Gastroesophageal sphincter (tissue), 4 donors: ENCODE measurements at regions not wholly inside any gene's neighbourhood (a gene's known extent, or its start where the extent isn't known, plus 50 kb on each side); places are given as distances from the start of the nearest gene placed in this dataset.
"Not testable (repeated sequence)": the region's sequence is repeated elsewhere in the genome, so short reads cannot be mapped to it uniquely, and the experiment has no call there.

ENCODE experiments used
- ATAC-seq: fragments of 150-250 bp; one replicate; pipeline ENCODE4 v1.9.1; 2016; ENCODE audit warnings: mild to moderate bottlenecking, moderate library complexity
- H3K27ac ChIP-seq, 4 donors: fragments of 200-600 bp; sonication (generic) in 3 of 4; 1 replicate in 3 of 4; 2 replicates in 1 of 4; pipeline ENCODE4 v1.5.1; 2016 to 2019
- H3K27me3 ChIP-seq: fragments of 200-600 bp; sonication (generic); one replicate; pipeline ENCODE4 v1.5.1; 2019
- H3K36me3 ChIP-seq, 2 donors: fragments of 200-600 bp; sonication (generic); one replicate each; pipeline ENCODE4 v1.5.1; 2019; ENCODE audit warnings: control low read depth in 1 of 2
- H3K4me1 ChIP-seq, 3 donors: fragments of 200-600 bp; sonication (generic); 1 replicate in 2 of 3; 2 replicates in 1 of 3; pipeline ENCODE4 v1.5.1; 2016 to 2019; ENCODE audit warnings: control low read depth in 2 of 3
- H3K4me3 ChIP-seq, 2 donors: fragments of 200-600 bp; sonication (generic); one replicate each; pipeline ENCODE4 v1.5.1; 2019; ENCODE audit warnings: mild to moderate bottlenecking in 1 of 2, moderate library complexity in 1 of 2
- H3K9me3 ChIP-seq, 3 donors: fragments of 200-600 bp; sonication (generic); one replicate each; pipeline ENCODE4 v1.5.1; 2017 to 2019; ENCODE audit warnings: control low read depth in 2 of 3
- CTCF ChIP-seq, 4 experiments: fragments of 200-600 bp in 2 of 4; fragments of 450-650 bp in 2 of 4; sonication (generic) in 1 of 4; IDR thresholded peaks; one replicate each; pipeline ENCODE4 v1.5.1; 2017 to 2019; ENCODE audit warnings: antibody characterized with exemption in 4 of 4, mild to moderate bottlenecking in 2 of 4, moderate library complexity in 2 of 4
- EP300 ChIP-seq: sonication (generic); formaldehyde crosslinking; IDR thresholded peaks from one replicate; pipeline ENCODE4 v1.6.1; 2017; ENCODE audit warnings: antibody characterized with exemption, mild to moderate bottlenecking
- POLR2A ChIP-seq, 2 donors: fragments of 450-650 bp; IDR thresholded peaks; one replicate each; pipeline ENCODE4 v1.6.1; 2017; ENCODE audit warnings: antibody characterized with exemption in 2 of 2, mild to moderate bottlenecking in 2 of 2, moderate library complexity in 1 of 2
- POLR2AphosphoS5 ChIP-seq: sonication (generic); formaldehyde crosslinking; IDR thresholded peaks from one replicate; pipeline ENCODE4 v1.6.1; 2017; ENCODE audit warnings: antibody characterized with exemption
- WGBS, 2 donors: methylation state at CpG; one replicate each; pipeline ENCODE4 v1.1.5; 2018; ENCODE audit warnings: low coverage in 1 of 2; 5-methylcytosine and 5-hydroxymethylcytosine counted together

- Histone ChIP-seq H3K36me3 (no peaks in the 10 kb centered on the region), H3K27ac (peak overlapping the region; percentile 29 to 61 (median 53)), H3K4me1 (peaks cover 5 to 34% (median 5%) of the 10 kb centered on the region in 3 donors), H3K4me3 (no peak overlapping the region), H3K27me3 (no peaks in the 10 kb centered on the region), H3K9me3 (no peaks in the 10 kb centered on the region)
- TF ChIP-seq CTCF (IDR thresholded peaks at IDR 0.05) (no peak), POLR2A (IDR thresholded peaks at IDR 0.05) (no peak), EP300 (no peak), POLR2AphosphoS5 (no peak)
- 25 to 28% methylated on average over 4 to 5 of the region's 5 CpGs for WGBS, 2 donors
- peak; percentile 60 for ATAC-seq
Measured at GRCh38 chr1:81509594-81509993, 291.1 kb upstream of the ADGRL2 start.

- ATAC-seq, result no peak
- no peaks in the 10 kb centered on the region for H3K36me3 ChIP-seq
- TF ChIP-seq POLR2AphosphoS5 (no peak), CTCF (IDR thresholded peaks at IDR 0.05) (no peak), EP300 (no peak), POLR2A (IDR thresholded peaks at IDR 0.05) (no peak)
- peaks cover 3 to 24% (median 5%) of the 10 kb centered on the region in 3 donors for H3K4me1 ChIP-seq
- H3K9me3 ChIP-seq, result no peaks in the 10 kb centered on the region
- no peak overlapping the region for H3K27ac ChIP-seq
- 89 to 90% methylated on average over 1 of the region's 1 CpG for WGBS, 2 donors
- no peak overlapping the region for H3K4me3 ChIP-seq
- H3K27me3 ChIP-seq, result no peaks in the 10 kb centered on the region
Measured at GRCh38 chr1:81506699-81507098, 294.0 kb upstream of the ADGRL2 start.

- H3K9me3 ChIP-seq, result no peaks in the 10 kb centered on the region
- 74 to 93% methylated on average over 4 of the region's 4 CpGs for WGBS, 2 donors
- no peaks in the 10 kb centered on the region for H3K27me3 ChIP-seq
- H3K36me3 ChIP-seq, result no peaks in the 10 kb centered on the region
- H3K4me1 ChIP-seq, result peaks cover 3 to 24% (median 5%) of the 10 kb centered on the region in 3 donors
- no peak overlapping the region for H3K27ac ChIP-seq
- TF ChIP-seq POLR2AphosphoS5 (no peak), POLR2A (IDR thresholded peaks at IDR 0.05) (no peak), EP300 (no peak), CTCF (IDR thresholded peaks at IDR 0.05) (no peak)
- no peak for ATAC-seq
- no peak overlapping the region for H3K4me3 ChIP-seq
Measured at GRCh38 chr1:81505831-81506230, 294.9 kb upstream of the ADGRL2 start.

DNA sequence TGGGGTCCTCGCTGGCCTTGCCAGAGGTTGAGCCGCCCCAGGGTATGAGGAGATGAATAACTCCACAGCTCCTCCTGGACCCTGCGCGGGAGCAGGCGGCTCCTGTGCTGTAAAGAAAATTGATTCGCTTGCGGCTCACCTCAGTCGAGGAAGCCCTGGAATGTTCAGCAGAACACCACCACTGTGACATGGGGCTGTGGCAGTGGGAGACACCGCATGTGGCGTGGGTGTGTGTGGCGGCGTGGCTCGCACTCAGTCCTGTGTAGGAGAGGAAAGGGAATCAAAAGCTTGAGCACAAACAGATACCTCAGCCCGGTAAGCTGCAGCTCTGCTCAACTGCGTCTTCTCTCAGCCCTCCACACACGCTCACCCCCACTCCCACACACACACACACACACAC, 295.9 kb upstream of the ADGRL2 start:
- WGBS, 2 donors, result 100% methylated on average over 5 of the region's 16 CpGs; no CpG with 5 or more reads in 1 of the 2 donors
- ATAC-seq, result not testable (repeated sequence)
- peaks cover 3 to 15% (median 5%) of the 10 kb centered on the region in 3 donors for H3K4me1 ChIP-seq

DNA sequence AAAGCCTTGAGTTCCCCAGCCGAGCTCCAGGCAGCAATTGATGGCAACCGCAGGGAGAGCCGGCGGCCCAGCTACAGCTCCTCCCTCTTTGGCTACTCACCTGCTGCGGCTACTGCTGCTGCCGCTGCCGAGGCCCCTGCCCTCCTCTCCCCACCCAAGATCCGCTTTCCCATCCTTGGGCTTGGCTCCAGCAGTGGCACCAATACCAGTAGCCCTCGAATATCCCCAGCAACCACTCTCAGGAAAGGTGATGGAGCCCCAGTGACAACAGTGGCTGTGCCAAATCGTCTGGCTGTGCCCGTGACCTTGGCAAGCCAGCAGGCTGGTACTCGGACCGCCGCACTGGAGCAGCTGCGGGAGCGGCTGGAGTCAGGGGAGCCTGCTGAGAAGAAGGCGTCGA, 298.0 kb upstream of the ADGRL2 start:
- not testable (repeated sequence) for H3K9me3 ChIP-seq, H3K27ac ChIP-seq, H3K4me3 ChIP-seq, H3K36me3 ChIP-seq, H3K4me1 ChIP-seq, ATAC-seq, H3K27me3 ChIP-seq
- no CpG with 5 or more reads among the region's 18 CpGs for WGBS, 2 donors

More for the DNA sequence above, 295.9 kb upstream of the ADGRL2 start:
- H3K27me3 ChIP-seq, H3K27ac ChIP-seq, H3K36me3 ChIP-seq, H3K4me3 ChIP-seq, H3K9me3 ChIP-seq: not testable (repeated sequence)

GRCh38 chr1:81501485-81501884, 299.2 kb upstream of the ADGRL2 start:
- not testable (repeated sequence) for H3K9me3 ChIP-seq, ATAC-seq, H3K4me3 ChIP-seq, H3K36me3 ChIP-seq, H3K4me1 ChIP-seq, H3K27ac ChIP-seq, H3K27me3 ChIP-seq
- WGBS, 2 donors, result 100% methylated on average over 2 of the region's 15 CpGs; no CpG with 5 or more reads in 1 of the 2 donors

DNA sequence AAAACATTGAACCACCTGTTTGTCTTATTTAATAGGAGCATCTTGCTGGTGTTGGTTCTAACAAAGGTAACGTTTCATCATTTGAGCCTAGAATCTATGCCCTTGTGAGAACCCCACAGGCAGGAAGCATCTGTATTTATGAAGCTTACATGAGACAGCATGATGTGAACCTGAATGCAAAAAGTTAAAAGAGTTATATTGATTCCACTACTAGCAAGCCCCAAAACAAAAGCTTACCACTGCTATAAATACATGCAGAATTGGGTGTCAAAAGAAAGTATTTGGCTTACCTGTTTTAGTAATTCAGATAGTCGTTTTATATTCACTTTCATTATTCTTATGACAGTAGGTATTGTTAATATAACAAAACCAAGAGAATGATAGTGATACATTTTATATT, 301.2 kb upstream of the ADGRL2 start:
- Histone ChIP-seq H3K4me3 (no peak overlapping the region), H3K36me3 (no peaks in the 10 kb centered on the region), H3K4me1 (peaks cover 0 to 5% (median 0%) of the 10 kb centered on the region in 3 donors), H3K9me3 (no peaks in the 10 kb centered on the region), H3K27me3 (no peaks in the 10 kb centered on the region), H3K27ac (no peak overlapping the region)
- WGBS, 2 donors, result 50 to 73% methylated on average over 1 to 2 of the region's 2 CpGs
- TF ChIP-seq POLR2AphosphoS5 (no peak), EP300 (no peak), CTCF (IDR thresholded peaks at IDR 0.05) (no peak), POLR2A (IDR thresholded peaks at IDR 0.05) (no peak)
- ATAC-seq, result no peak
